ENCODE measurements at regions not wholly inside any gene's neighbourhood (a gene's known extent, or its start where the extent isn't known, plus 50 kb on each side); places are given as distances from the start of the nearest gene placed in this dataset.

DNA sequence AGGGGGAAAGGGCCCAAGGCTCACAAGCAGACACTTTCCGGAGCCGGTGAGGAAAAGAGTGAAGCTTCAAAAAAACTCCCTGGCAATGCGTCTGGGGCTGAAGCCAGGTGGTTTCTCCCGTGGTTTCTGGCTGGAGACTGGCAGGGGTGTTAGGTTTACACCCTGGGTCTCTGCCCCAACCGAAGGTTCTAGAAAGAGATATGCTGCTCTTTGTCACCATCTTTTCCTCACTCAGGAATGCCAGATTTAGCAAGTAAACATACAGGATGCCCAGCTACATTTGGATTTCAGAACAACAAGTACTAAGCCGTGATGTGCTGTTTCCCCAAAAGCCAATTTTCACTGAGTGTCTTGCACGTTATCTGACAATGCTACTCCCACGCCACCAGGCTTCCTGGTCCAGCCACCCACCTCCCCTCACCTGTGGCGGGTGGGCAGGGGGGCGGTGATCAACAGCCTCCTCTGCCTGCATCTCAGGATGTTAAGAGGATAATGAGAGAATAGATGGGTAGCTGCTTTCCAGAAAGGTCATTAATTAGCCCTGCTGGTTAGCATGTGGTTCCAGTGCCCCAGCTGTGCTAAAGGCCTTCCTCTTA is 69.6 kb upstream of the OLIG2 start:
- no peaks in the 10 kb centered on the region for H3K36me3 ChIP-seq (ENCODE audit: control insufficient read depth in 4 of 4, insufficient read depth in 3 of 4, low read depth in 1 of 4, low read length in 3 of 4)
- TF ChIP-seq RXRA (IDR thresholded peaks at IDR 0.05) (no peak), EGR1 (IDR thresholded peaks at IDR 0.05; ENCODE audit: low read depth in 2 of 2) (no peak), ATF3 (IDR thresholded peaks at IDR 0.05) (no peak), TAF1 (conservative IDR thresholded peaks at IDR 0.05) (no peak), REST (IDR thresholded peaks at IDR 0.05) (no peak), HNF4A (conservative IDR thresholded peaks at IDR 0.05) (no peak), FOXA1 (IDR thresholded peaks at IDR 0.05) (no peak), RAD21 (IDR thresholded peaks at IDR 0.05) (no peak), SP1 (IDR thresholded peaks at IDR 0.05) (no peak), JUND (IDR thresholded peaks at IDR 0.05) (no peak), GABPA (IDR thresholded peaks at IDR 0.05 in 1 of 2, conservative IDR thresholded peaks at IDR 0.05 in 1 of 2) (no peak), CTCF (IDR thresholded peaks at IDR 0.05; ENCODE audit: low read depth, low read length, missing input control) (no peak), YY1 (IDR thresholded peaks at IDR 0.05) (no peak), NR2F2 (IDR thresholded peaks at IDR 0.05) (no peak), FOXA2 (IDR thresholded peaks at IDR 0.05) (no peak)
- TF ChIP-seq, protein P1, sequence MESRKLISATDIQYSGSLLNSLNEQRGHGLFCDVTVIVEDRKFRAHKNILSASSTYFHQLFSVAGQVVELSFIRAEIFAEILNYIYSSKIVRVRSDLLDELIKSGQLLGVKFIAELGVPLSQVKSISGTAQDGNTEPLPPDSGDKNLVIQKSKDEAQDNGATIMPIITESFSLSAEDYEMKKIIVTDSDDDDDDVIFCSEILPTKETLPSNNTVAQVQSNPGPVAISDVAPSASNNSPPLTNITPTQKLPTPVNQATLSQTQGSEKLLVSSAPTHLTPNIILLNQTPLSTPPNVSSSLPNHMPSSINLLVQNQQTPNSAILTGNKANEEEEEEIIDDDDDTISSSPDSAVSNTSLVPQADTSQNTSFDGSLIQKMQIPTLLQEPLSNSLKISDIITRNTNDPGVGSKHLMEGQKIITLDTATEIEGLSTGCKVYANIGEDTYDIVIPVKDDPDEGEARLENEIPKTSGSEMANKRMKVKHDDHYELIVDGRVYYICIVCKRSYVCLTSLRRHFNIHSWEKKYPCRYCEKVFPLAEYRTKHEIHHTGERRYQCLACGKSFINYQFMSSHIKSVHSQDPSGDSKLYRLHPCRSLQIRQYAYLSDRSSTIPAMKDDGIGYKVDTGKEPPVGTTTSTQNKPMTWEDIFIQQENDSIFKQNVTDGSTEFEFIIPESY (IDR thresholded peaks at IDR 0.05): no peak
- no peak for DNase-seq (ENCODE audit: low spot score)
- H3K27ac ChIP-seq (ENCODE audit: low read depth in 1 of 2, low read length in 2 of 2): no peak overlapping the region
- H3K4me1 ChIP-seq (ENCODE audit: control insufficient read depth in 4 of 4, insufficient read depth in 4 of 4, low read length in 3 of 4): no peaks in the 10 kb centered on the region
- 59% methylated on average over 10 of the region's 10 CpGs for whole genome bisulfite sequencing
- no peak overlapping the region for H3K4me3 ChIP-seq (ENCODE audit: low read depth in 1 of 3, low read length in 3 of 3)
- H3K9me3 ChIP-seq (ENCODE audit: control insufficient read depth in 4 of 4, low read length in 3 of 4): no peaks in the 10 kb centered on the region
- H3K27me3 ChIP-seq (ENCODE audit: control insufficient read depth in 4 of 4, insufficient read depth in 4 of 4, low read length in 3 of 4): peaks cover 0 to 12% (median 3%) of the 10 kb centered on the region in 4 donors
- H3K9ac ChIP-seq (ENCODE audit: low read depth in 1 of 2, low read length in 2 of 2): no peak overlapping the region

GRCh38 chr21:32957545-32957944 is 68.2 kb upstream of the OLIG2 start:
- DNase-seq (ENCODE audit: low spot score): no peak
- 76% methylated on average over 8 of the region's 8 CpGs for WGBS
- Histone ChIP-seq H3K9ac (ENCODE audit: low read depth in 1 of 2, low read length in 2 of 2) (no peak overlapping the region), H3K4me3 (ENCODE audit: low read depth in 1 of 3, low read length in 3 of 3) (no peak overlapping the region), H3K27ac (ENCODE audit: low read depth in 1 of 2, low read length in 2 of 2) (no peak overlapping the region), H3K36me3 (ENCODE audit: control insufficient read depth in 4 of 4, insufficient read depth in 3 of 4, low read depth in 1 of 4, low read length in 3 of 4) (no peaks in the 10 kb centered on the region), H3K4me1 (ENCODE audit: control insufficient read depth in 4 of 4, insufficient read depth in 4 of 4, low read length in 3 of 4) (no peaks in the 10 kb centered on the region), H3K27me3 (ENCODE audit: control insufficient read depth in 4 of 4, insufficient read depth in 4 of 4, low read length in 3 of 4) (peaks cover 0 to 14% (median 3%) of the 10 kb centered on the region in 4 donors), H3K9me3 (ENCODE audit: control insufficient read depth in 4 of 4, low read length in 3 of 4) (no peaks in the 10 kb centered on the region)
- TF ChIP-seq GABPA (IDR thresholded peaks at IDR 0.05 in 1 of 2, conservative IDR thresholded peaks at IDR 0.05 in 1 of 2) (no peak), ATF3 (IDR thresholded peaks at IDR 0.05) (no peak), RAD21 (IDR thresholded peaks at IDR 0.05) (no peak), SP1 (IDR thresholded peaks at IDR 0.05) (no peak), FOXA2 (IDR thresholded peaks at IDR 0.05) (no peak), CTCF (IDR thresholded peaks at IDR 0.05; ENCODE audit: low read depth, low read length, missing input control) (no peak), TAF1 (conservative IDR thresholded peaks at IDR 0.05) (no peak), YY1 (IDR thresholded peaks at IDR 0.05) (no peak), NR2F2 (IDR thresholded peaks at IDR 0.05) (no peak), FOXA1 (IDR thresholded peaks at IDR 0.05) (no peak), EGR1 (IDR thresholded peaks at IDR 0.05; ENCODE audit: low read depth in 2 of 2) (no peak), HNF4G (IDR thresholded peaks at IDR 0.05) (no peak)
- TF ChIP-seq, protein P1 (IDR thresholded peaks at IDR 0.05): no peak
